Thoracic aorta (tissue), 2 donors: ENCODE measurements at regions not wholly inside any gene's neighbourhood (a gene's known extent, or its start where the extent isn't known, plus 50 kb on each side); places are given as distances from the start of the nearest gene placed in this dataset.

Experiments
- ATAC-seq: fragments of 150-250 bp; one replicate; pipeline ENCODE4 v1.8.0; 2017; ENCODE audit warnings: low read depth; ENCODE audit not compliant: insufficient number of reproducible peaks, low FRiP score
- DNase-seq: peaks from one replicate; pipeline ENCODE4 v3.0.0-alpha.2; 2020; ENCODE audit warnings: low spot score
- H3K27ac ChIP-seq, 2 donors: fragments of 200-600 bp; sonication (generic); 1 replicate in 1 of 2; 2 replicates in 1 of 2; pipeline ENCODE4 v1.5.1; 2016; ENCODE audit warnings: mild to moderate bottlenecking in 2 of 2, moderate library complexity in 2 of 2
- H3K27me3 ChIP-seq: fragments of 200-600 bp; sonication (generic); replicated peaks from 2 replicates; pipeline ENCODE4 v1.6.0; 2016; ENCODE audit warnings: mild to moderate bottlenecking; ENCODE audit not compliant: insufficient read depth
- H3K36me3 ChIP-seq: fragments of 200-600 bp; sonication (generic); one replicate; pipeline ENCODE4 v1.5.1; 2016
- H3K4me1 ChIP-seq, 2 donors: fragments of 200-600 bp; sonication (generic); 1 replicate in 1 of 2; 2 replicates in 1 of 2; pipeline versions ENCODE4 v1.5.1 to v1.6.0; 2016; ENCODE audit warnings: low read depth in 2 of 2, mild to moderate bottlenecking in 1 of 2; ENCODE audit not compliant: control insufficient read depth in 1 of 2
- H3K4me3 ChIP-seq: fragments of 200-600 bp; sonication (generic); 2 replicates; pipeline ENCODE4 v1.5.1; 2016; ENCODE audit warnings: mild to moderate bottlenecking
- H3K9me3 ChIP-seq: fragments of 200-600 bp; sonication (generic); 2 replicates; pipeline ENCODE4 v1.5.1; 2016
- TF ChIP-seq, protein P1 (sequence below): fragments of 200-600 bp; sonication (generic); IDR thresholded peaks from one replicate; pipeline ENCODE4 v1.5.1; 2019; ENCODE audit warnings: antibody characterized with exemption

DNA sequence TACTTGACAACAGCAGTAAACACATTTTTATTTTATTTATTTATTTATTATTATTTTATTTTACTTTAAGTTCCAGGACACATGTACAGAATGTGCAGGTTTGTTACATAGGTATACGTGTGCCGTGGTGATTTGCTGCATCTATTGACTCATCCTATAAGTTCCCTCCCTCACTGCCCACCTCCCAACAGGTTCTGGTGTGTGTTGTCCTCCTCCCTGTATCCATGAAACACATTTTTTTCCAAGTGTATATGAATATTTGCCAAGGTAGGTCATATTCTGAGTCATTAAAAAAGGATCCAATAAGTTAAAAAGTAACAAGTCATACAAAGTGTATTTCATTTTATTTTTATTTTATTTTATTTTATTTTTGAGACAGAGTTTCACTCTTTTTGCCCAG lies 567.3 kb upstream of the KCNMB2 start:
- Histone ChIP-seq H3K4me3 (no peak overlapping the region), H3K27ac (no peak overlapping the region), H3K4me1 (peaks cover 0 to 13% of the 10 kb centered on the region in 2 donors), H3K27me3 (no peaks in the 10 kb centered on the region), H3K9me3 (no peaks in the 10 kb centered on the region), H3K36me3 (no peaks in the 10 kb centered on the region)
- DNase-seq: no peak
- no peak for ATAC-seq
- TF ChIP-seq, protein P1, sequence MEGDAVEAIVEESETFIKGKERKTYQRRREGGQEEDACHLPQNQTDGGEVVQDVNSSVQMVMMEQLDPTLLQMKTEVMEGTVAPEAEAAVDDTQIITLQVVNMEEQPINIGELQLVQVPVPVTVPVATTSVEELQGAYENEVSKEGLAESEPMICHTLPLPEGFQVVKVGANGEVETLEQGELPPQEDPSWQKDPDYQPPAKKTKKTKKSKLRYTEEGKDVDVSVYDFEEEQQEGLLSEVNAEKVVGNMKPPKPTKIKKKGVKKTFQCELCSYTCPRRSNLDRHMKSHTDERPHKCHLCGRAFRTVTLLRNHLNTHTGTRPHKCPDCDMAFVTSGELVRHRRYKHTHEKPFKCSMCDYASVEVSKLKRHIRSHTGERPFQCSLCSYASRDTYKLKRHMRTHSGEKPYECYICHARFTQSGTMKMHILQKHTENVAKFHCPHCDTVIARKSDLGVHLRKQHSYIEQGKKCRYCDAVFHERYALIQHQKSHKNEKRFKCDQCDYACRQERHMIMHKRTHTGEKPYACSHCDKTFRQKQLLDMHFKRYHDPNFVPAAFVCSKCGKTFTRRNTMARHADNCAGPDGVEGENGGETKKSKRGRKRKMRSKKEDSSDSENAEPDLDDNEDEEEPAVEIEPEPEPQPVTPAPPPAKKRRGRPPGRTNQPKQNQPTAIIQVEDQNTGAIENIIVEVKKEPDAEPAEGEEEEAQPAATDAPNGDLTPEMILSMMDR: no peak

DNA sequence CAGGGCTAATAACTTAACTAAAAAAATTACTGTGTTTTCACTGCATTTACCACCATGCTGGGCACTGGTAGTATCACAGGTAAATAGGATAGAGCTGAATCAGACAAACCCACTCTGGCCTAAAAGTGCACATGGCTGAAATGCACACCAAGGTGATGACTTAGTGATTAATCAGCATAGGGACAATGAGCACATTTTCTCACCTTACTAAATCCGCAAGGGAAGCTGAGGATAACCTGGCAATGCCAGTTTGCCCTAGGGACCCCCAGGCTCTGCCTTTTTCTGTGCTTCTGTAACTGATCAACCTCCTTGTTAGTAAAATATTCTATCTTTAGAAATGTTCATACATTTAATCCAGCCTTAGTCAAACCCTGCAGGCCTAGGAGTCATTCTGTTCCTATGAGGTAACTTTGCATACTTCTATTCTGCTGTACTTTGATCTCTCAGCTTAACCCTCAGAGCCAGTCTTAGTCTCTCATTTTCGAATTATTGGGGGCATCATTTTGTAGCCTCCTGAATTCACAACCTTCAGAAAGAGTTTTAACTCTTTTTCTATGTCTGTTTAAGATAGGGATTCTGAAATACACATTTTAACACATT lies 562.9 kb upstream of the KCNMB2 start:
- TF ChIP-seq, protein P1: no peak
- peak overlapping the region; percentile 34 to 39 for H3K27ac ChIP-seq

DNA sequence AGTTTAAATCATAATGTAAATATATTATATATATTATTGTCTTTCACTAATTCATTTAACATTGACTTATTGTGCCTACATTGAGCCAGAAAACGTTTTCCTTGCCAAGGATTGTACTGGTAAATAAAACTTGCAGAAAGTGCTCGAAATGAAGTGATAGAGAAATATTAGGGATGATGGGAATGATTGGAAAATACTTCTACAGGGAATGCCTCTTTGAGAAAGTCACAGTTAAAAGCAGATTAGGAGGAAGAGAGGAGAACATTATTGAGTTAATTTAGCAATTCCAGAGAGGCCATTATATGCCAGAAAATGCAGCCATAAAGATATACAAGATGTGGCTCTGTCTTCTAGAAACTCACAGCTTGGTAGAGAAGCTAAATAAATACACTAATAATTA lies 560.0 kb upstream of the KCNMB2 start:
- H3K27ac ChIP-seq: no peak overlapping the region
- H3K4me1 ChIP-seq: peaks cover 0 to 10% of the 10 kb centered on the region in 2 donors
- H3K27me3 ChIP-seq: no peaks in the 10 kb centered on the region
- no peaks in the 10 kb centered on the region for H3K9me3 ChIP-seq
- DNase-seq (no peak), ATAC-seq (no peak)
- H3K4me3 ChIP-seq: no peak overlapping the region
- TF ChIP-seq, protein P1: no peak
- no peaks in the 10 kb centered on the region for H3K36me3 ChIP-seq

More for the DNA sequence above, 562.9 kb upstream of the KCNMB2 start:
- Histone ChIP-seq H3K4me1 (peaks cover 0 to 13% of the 10 kb centered on the region in 2 donors), H3K36me3 (no peaks in the 10 kb centered on the region), H3K27me3 (no peaks in the 10 kb centered on the region), H3K9me3 (no peaks in the 10 kb centered on the region), H3K4me3 (no peak overlapping the region)
- DNase-seq (no peak), ATAC-seq (no peak)

DNA sequence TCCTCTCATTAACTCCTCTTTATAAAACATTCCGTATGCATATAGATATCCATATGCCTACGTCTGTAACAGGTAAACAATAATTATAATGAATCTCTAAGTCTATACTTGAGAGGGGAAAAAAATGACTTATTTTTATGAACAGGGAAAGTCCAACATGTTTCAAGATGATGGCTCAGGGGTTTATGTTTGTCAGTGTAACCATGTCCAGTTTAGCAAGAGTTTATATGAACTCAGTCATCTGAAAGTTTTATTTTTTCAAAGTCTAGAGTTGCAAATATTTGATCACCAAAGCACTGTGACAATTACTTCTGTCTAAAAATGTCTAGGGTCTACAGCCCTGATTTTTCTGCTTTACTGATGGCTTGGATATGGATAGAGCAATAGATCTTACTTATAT lies 559.4 kb upstream of the KCNMB2 start:
- no peaks in the 10 kb centered on the region for H3K27me3 ChIP-seq
- no peak for ATAC-seq
- H3K27ac ChIP-seq: no peak overlapping the region

DNA sequence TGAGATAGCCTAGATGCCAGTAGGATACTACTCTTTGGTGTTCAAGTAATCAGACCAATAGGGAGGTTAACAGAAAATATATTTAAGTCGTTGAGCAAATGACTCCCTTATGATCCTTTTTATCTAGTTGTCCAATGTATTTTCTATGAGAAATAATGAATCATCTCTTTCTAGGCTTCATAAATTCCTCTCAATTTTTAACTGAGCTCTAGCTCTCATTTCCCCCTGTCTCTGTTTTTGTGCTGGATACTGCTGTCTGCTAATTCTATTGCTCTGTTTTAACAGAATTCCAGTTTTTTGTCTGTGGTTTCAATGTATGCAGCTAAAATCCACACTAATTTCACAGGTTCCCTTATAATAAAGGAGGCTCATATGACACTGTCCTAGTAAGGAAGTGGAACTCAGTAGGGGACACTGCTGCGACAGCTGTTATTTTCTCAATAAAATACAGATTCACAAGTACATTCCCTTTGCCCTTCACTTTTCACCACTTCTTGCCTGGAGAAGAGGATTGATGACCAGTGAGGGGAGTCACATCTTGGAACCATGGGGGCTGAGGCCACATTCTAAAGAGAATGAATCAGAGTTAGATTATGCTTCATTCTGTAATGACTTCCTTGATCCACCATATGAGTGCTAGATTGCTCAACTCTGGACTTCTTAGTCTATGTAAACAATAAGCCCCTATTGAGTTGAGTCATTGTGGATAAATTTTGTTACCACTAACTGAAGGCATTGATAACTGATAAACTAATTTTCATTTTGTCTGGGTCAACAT lies 558.7 kb upstream of the KCNMB2 start:
- Histone ChIP-seq H3K4me1 (peaks cover 0 to 10% of the 10 kb centered on the region in 2 donors), H3K27ac (no peak overlapping the region), H3K9me3 (no peaks in the 10 kb centered on the region), H3K4me3 (no peak overlapping the region), H3K27me3 (no peaks in the 10 kb centered on the region), H3K36me3 (no peaks in the 10 kb centered on the region)
- no peak for DNase-seq
- no peak for ATAC-seq
- TF ChIP-seq, protein P1: no peak

More for the DNA sequence above, 559.4 kb upstream of the KCNMB2 start:
- TF ChIP-seq, protein P1: no peak
- no peak for DNase-seq
- H3K4me3 ChIP-seq: no peak overlapping the region
- no peaks in the 10 kb centered on the region for H3K9me3 ChIP-seq
- H3K4me1 ChIP-seq: peaks cover 0 to 10% of the 10 kb centered on the region in 2 donors
- no peaks in the 10 kb centered on the region for H3K36me3 ChIP-seq
